WTC11 (cell line): ENCODE measurements at regions not wholly inside any gene's neighbourhood (a gene's known extent, or its start where the extent isn't known, plus 50 kb on each side); places are given as distances from the start of the nearest gene placed in this dataset.

ENCODE experiments used
- ATAC-seq: fragments of 200-7000 bp; cut with Tn5 transposase; 2 replicates; pipeline ENCODE4 v1.10.0; 2021; ENCODE audit warnings: mild to moderate bottlenecking, moderate library complexity
- CTCF ChIA-PET: fragments of 300-600 bp; sonication (Branson Sonifier 250); formaldehyde crosslinking; loops from one replicate; lab custom pipeline; 2021; ENCODE audit warnings: antibody characterized with exemption; lab: Charles Lee
- POLR2A ChIA-PET: fragments of 350-600 bp; sonication (Branson Sonifier 250); formaldehyde crosslinking; loops from one replicate; lab custom pipeline; 2021; ENCODE audit warnings: antibody characterized with exemption; lab: Charles Lee
- DNase-seq: peaks from one replicate; pipeline ENCODE4 v3.0.0; 2021; ENCODE audit warnings: low spot score
- H3K27ac Mint-ChIP-seq: 2 replicates; pipeline ENCODE4 v1.8.0; 2021; ENCODE audit warnings: mixed read lengths
- H3K27me3 Mint-ChIP-seq: 2 replicates; pipeline ENCODE4 v1.8.0; 2021; ENCODE audit warnings: low read depth, mild to moderate bottlenecking, moderate library complexity, mixed read lengths
- H3K36me3 Mint-ChIP-seq: 2 replicates; pipeline ENCODE4 v1.8.0; 2021; ENCODE audit warnings: mixed read lengths
- H3K4me1 Mint-ChIP-seq: 2 replicates; pipeline ENCODE4 v1.8.0; 2022; ENCODE audit warnings: mixed read lengths
- H3K4me3 Mint-ChIP-seq: 2 replicates; pipeline ENCODE4 v1.8.0; 2021; ENCODE audit warnings: mild to moderate bottlenecking, moderate library complexity, mixed read lengths
- H3K9me3 Mint-ChIP-seq: 2 replicates; pipeline ENCODE4 v1.8.0; 2021; ENCODE audit warnings: mixed read lengths
- IRF2 ChIP-seq: sonication (generic); formaldehyde crosslinking; IDR thresholded peaks from 2 replicates; pipeline ENCODE4 v1.8.0; 2022; ENCODE audit warnings: low read depth, missing genetic modification reagents, borderline replicate concordance
- JAZF1 ChIP-seq: fragments of 250-450 bp; sonication (Bioruptor Pico); IDR thresholded peaks from 2 replicates; pipeline ENCODE4 v1.9.0; 2021; ENCODE audit warnings: moderate library complexity, mild to moderate bottlenecking, inconsistent platforms
- JUN ChIP-seq: sonication (generic); formaldehyde crosslinking; IDR thresholded peaks from 2 replicates; pipeline ENCODE4 v1.8.0; 2023; ENCODE audit warnings: mild to moderate bottlenecking, missing genetic modification reagents
- NR2C2 ChIP-seq: sonication (generic); formaldehyde crosslinking; IDR thresholded peaks from 2 replicates; pipeline ENCODE4 v1.8.0; 2022; ENCODE audit warnings: mild to moderate bottlenecking, missing genetic modification reagents
- NR3C1 ChIP-seq: sonication (generic); formaldehyde crosslinking; conservative IDR thresholded peaks from 2 replicates; pipeline ENCODE4 v1.8.1; 2023; ENCODE audit warnings: low read depth, mild to moderate bottlenecking, missing genetic modification reagents
- PRRX2 ChIP-seq: fragments of 250-450 bp; sonication (Bioruptor Pico); IDR thresholded peaks from 2 replicates; pipeline ENCODE4 v1.8.0; 2021; ENCODE audit warnings: mild to moderate bottlenecking
- TCF7 ChIP-seq: sonication (generic); formaldehyde crosslinking; IDR thresholded peaks from 2 replicates; pipeline ENCODE4 v1.8.0; 2022; ENCODE audit warnings: mild to moderate bottlenecking, low read depth, missing genetic modification reagents, moderate library complexity
- TEAD1 ChIP-seq: sonication (generic); formaldehyde crosslinking; IDR thresholded peaks from 2 replicates; pipeline ENCODE4 v1.8.0; 2022; ENCODE audit warnings: mild to moderate bottlenecking, missing genetic modification reagents
- ZNF121 ChIP-seq: sonication (generic); formaldehyde crosslinking; IDR thresholded peaks from 2 replicates; pipeline ENCODE4 v1.8.0; 2023; ENCODE audit warnings: missing genetic modification reagents
- ZNF263 ChIP-seq: sonication (generic); formaldehyde crosslinking; IDR thresholded peaks from 2 replicates; pipeline ENCODE4 v1.8.1; 2022; ENCODE audit warnings: low read depth, mild to moderate bottlenecking, moderate library complexity, missing genetic modification reagents
- TF ChIP-seq, protein P1 (sequence below): sonication (generic); formaldehyde crosslinking; conservative IDR thresholded peaks from 2 replicates; pipeline ENCODE4 v1.8.1; 2023; ENCODE audit warnings: mild to moderate bottlenecking, low read depth, missing genetic modification reagents, moderate library complexity
- TF ChIP-seq, protein P2 (sequence below): sonication (generic); formaldehyde crosslinking; IDR thresholded peaks from 2 replicates; pipeline ENCODE4 v1.8.1; 2023; ENCODE audit warnings: mild to moderate bottlenecking, moderate library complexity, missing genetic modification reagents
- TF ChIP-seq, protein P3 (sequence below): fragments of 250-450 bp; sonication (Bioruptor Pico); conservative IDR thresholded peaks from 2 replicates; pipeline ENCODE4 v1.9.0; 2021; ENCODE audit warnings: mild to moderate bottlenecking
- TF ChIP-seq, protein P4 (sequence below): sonication (generic); formaldehyde crosslinking; IDR thresholded peaks from 2 replicates; pipeline ENCODE4 v1.8.0; 2022; ENCODE audit warnings: mild to moderate bottlenecking, missing genetic modification reagents
- TF ChIP-seq, protein P5 (sequence below): sonication (generic); formaldehyde crosslinking; IDR thresholded peaks from 2 replicates; pipeline ENCODE4 v1.8.1; 2023; ENCODE audit warnings: mild to moderate bottlenecking, missing genetic modification reagents, moderate library complexity

DNA sequence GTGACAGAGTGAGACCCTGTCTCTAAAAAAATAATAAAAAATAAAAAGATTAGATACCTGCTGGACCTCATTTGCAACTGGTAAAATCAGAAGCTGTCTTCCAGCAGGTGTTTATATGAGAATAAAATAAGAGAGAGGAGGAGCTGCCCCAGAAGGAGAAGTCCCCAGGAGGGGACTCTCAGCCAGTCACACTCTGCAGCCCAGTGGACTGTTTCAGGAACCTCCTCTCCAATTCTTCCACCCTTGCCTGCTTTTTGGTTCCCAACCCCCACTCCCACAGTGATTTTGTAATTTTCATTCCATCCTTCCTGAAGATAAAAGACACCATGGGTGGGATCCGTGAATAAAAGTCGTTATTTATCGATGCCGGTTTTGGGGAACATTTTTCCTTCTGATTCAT, 56.9 kb upstream of the TSHZ3 start:
- H3K36me3 Mint-ChIP-seq = peaks cover 16% of the 10 kb centered on the region
- H3K27ac Mint-ChIP-seq = no peak overlapping the region
- ATAC-seq = no peak
- CTCF ChIA-PET = no interaction called here
- POLR2A ChIA-PET = no interaction called here
- TF ChIP-seq JUN (CRISPR knock-in tag) (no peak), NR2C2 (CRISPR knock-in tag) (no peak), JAZF1 (CRISPR knock-in tag) (no peak)
- TF ChIP-seq, protein P1, sequence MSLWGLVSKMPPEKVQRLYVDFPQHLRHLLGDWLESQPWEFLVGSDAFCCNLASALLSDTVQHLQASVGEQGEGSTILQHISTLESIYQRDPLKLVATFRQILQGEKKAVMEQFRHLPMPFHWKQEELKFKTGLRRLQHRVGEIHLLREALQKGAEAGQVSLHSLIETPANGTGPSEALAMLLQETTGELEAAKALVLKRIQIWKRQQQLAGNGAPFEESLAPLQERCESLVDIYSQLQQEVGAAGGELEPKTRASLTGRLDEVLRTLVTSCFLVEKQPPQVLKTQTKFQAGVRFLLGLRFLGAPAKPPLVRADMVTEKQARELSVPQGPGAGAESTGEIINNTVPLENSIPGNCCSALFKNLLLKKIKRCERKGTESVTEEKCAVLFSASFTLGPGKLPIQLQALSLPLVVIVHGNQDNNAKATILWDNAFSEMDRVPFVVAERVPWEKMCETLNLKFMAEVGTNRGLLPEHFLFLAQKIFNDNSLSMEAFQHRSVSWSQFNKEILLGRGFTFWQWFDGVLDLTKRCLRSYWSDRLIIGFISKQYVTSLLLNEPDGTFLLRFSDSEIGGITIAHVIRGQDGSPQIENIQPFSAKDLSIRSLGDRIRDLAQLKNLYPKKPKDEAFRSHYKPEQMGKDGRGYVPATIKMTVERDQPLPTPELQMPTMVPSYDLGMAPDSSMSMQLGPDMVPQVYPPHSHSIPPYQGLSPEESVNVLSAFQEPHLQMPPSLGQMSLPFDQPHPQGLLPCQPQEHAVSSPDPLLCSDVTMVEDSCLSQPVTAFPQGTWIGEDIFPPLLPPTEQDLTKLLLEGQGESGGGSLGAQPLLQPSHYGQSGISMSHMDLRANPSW (CRISPR knock-in tag) = no peak
- TF ChIP-seq, protein P2, sequence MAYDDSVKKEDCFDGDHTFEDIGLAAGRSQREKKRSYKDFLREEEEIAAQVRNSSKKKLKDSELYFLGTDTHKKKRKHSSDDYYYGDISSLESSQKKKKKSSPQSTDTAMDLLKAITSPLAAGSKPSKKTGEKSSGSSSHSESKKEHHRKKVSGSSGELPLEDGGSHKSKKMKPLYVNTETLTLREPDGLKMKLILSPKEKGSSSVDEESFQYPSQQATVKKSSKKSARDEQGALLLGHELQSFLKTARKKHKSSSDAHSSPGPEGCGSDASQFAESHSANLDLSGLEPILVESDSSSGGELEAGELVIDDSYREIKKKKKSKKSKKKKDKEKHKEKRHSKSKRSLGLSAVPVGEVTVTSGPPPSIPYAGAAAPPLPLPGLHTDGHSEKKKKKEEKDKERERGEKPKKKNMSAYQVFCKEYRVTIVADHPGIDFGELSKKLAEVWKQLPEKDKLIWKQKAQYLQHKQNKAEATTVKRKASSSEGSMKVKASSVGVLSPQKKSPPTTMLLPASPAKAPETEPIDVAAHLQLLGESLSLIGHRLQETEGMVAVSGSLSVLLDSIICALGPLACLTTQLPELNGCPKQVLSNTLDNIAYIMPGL (CRISPR knock-in tag) = no peak
- TF ChIP-seq, all 79 proteins: peak for 0
- H3K4me1 Mint-ChIP-seq = peaks cover 63% of the 10 kb centered on the region
- no peaks in the 10 kb centered on the region; the same call in 1 of the 2 replicates for H3K27me3 Mint-ChIP-seq
- H3K9me3 Mint-ChIP-seq = peaks cover 14% of the 10 kb centered on the region
- DNase-seq = no peak
- H3K4me3 Mint-ChIP-seq = no peak overlapping the region

DNA sequence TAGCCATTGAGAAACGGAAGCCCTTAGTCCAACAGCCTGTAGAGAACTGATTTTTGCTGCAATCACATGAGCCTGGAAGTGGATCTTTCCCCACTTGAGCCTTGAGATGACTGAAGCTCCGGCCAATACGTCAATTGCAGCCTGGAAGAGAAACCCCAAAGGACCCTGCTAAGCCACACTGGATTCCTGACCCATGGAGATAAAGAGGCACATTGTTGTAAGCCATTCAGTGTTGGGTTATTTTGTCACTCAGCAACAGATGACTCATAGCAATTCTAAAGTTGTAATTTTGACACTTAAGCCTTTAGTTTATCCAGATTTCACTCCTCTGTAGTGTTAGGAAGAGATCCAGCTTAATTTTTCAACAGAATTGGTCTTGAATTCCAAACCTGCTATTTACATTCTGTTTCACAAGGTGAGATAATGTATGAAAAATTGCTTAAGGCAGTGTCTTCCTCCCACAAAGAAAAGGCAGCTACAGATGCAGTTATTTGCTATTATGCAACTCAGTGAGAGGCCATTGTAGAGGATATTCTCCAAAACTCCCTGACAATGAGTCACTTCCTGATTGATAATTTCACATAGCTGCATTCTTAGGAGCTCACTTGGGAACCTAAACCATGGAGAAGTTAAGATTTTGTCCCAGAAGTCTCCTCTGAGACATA, 59.4 kb upstream of the TSHZ3 start:
- Mint-ChIP-seq H3K36me3 (peaks cover 19% of the 10 kb centered on the region), H3K27ac (peak overlapping the region; percentile 94), H3K27me3 (no peaks in the 10 kb centered on the region), H3K4me1 (peaks cover 57% of the 10 kb centered on the region), H3K4me3 (no peak overlapping the region), H3K9me3 (peaks cover 14% of the 10 kb centered on the region)
- CTCF ChIA-PET = interaction anchor here (0.9 to 1.3 kb wide), 3 partner anchors 11 to 354 kb away, joined by 3 to 5 read pairs (median 3); no protein-coding TSS in a partner anchor
- ATAC-seq (peak; percentile 55), DNase-seq (no peak)
- POLR2A ChIA-PET = no interaction called here
- TF ChIP-seq JUN (CRISPR knock-in tag) (no peak), IRF2 (CRISPR knock-in tag) (no peak), NR3C1 (CRISPR knock-in tag) (no peak)
- TF ChIP-seq, protein P3, sequence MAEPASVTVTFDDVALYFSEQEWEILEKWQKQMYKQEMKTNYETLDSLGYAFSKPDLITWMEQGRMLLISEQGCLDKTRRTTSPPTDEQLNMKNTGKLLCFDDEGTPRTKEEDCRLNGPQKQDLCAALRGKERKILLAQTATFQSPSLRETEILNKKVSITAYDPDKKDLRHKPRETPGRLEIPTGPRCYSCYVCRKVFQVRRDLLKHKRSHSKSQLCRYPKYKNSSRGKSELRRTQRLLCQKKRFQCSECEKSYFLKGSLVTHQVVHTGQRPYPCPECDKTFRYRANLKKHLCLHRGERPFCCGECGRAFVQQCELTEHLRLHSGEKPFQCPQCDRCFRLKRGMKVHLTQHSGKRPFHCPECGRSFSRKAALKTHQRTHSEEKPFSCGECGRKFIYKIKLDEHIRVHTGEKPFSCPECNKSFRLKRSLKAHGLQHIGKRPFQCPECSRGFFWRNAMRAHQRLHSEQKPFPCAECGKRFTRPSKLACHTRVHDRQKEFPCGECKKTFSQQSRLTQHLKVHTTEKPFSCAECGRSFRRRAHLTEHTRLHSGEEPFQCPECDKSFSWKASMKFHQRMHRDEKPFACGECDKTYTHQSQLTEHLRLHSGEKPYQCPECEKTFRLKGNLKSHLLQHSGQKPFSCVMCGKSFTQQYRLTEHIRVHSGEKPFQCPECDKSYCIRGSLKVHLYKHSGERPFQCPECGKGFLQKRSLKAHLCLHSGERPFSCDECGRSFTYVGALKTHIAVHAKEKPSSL (CRISPR knock-in tag) = no peak
- TF ChIP-seq, protein P4, sequence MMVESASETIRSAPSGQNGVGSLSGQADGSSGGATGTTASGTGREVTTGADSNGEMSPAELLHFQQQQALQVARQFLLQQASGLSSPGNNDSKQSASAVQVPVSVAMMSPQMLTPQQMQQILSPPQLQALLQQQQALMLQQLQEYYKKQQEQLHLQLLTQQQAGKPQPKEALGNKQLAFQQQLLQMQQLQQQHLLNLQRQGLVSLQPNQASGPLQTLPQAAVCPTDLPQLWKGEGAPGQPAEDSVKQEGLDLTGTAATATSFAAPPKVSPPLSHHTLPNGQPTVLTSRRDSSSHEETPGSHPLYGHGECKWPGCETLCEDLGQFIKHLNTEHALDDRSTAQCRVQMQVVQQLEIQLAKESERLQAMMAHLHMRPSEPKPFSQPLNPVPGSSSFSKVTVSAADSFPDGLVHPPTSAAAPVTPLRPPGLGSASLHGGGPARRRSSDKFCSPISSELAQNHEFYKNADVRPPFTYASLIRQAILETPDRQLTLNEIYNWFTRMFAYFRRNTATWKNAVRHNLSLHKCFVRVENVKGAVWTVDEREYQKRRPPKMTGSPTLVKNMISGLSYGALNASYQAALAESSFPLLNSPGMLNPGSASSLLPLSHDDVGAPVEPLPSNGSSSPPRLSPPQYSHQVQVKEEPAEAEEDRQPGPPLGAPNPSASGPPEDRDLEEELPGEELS = no peak

DNA sequence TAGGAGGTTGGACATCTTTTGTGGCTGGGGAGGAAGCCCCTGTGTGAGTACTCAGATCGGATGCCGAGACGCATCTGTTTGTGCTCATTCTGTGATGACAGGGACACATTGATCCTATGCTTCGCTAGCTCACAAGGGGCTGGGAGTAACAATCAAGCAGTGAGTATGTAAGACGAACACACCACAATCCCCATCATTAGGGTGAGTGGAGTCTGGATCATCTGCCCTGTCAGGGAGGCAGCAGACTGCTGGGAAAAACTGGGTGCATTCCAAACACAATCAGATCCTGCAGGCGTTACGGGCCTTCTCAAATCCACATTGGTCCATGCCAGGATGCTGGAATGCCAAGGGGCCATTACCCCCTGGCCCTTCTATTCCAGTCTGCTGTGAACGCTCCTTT, 64.1 kb upstream of the TSHZ3 start:
- ATAC-seq (no peak), DNase-seq (no peak)
- H3K9me3 Mint-ChIP-seq = peaks cover 20% of the 10 kb centered on the region
- peaks cover 20% of the 10 kb centered on the region for H3K36me3 Mint-ChIP-seq
- TF ChIP-seq TCF7 (no peak), ZNF263 (CRISPR knock-in tag) (no peak), ZNF121 (0 out of 2 replicates have a peak, but pooled peaks have one; percentile 63), TEAD1 (CRISPR knock-in tag) (no peak), PRRX2 (CRISPR knock-in tag) (no peak)
- TF ChIP-seq, protein P5, sequence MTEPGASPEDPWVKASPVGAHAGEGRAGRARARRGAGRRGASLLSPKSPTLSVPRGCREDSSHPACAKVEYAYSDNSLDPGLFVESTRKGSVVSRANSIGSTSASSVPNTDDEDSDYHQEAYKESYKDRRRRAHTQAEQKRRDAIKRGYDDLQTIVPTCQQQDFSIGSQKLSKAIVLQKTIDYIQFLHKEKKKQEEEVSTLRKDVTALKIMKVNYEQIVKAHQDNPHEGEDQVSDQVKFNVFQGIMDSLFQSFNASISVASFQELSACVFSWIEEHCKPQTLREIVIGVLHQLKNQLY = no peak
- TF ChIP-seq, protein P2 (CRISPR knock-in tag) = no peak
- H3K27me3 Mint-ChIP-seq = no peaks in the 10 kb centered on the region
- CTCF ChIA-PET = interaction anchor here (0.6 kb wide), 1 partner anchor 310 kb away, joined by 3 read pairs; no protein-coding TSS in a partner anchor
- no peak overlapping the region for H3K4me3 Mint-ChIP-seq
- peaks cover 57% of the 10 kb centered on the region for H3K4me1 Mint-ChIP-seq
- H3K27ac Mint-ChIP-seq = peak overlapping the region; percentile 7; the same call in 1 of the 2 replicates
- POLR2A ChIA-PET = no interaction called here
